Spleen (tissue), 11 donors: ENCODE measurements at regions not wholly inside any gene's neighbourhood (a gene's known extent, or its start where the extent isn't known, plus 50 kb on each side); places are given as distances from the start of the nearest gene placed in this dataset.

Source experiments
- DNase-seq: peaks from one replicate; pipeline ENCODE4 v3.0.0-alpha.2; 2020
- H3K27ac ChIP-seq, 8 donors: fragments of 200-600 bp; sonication (generic) in 7 of 8; 1 replicate in 4 of 8; 2 replicates in 4 of 8; pipeline versions ENCODE4 v1.5.0 to v1.8.0; 2016 to 2021; ENCODE audit warnings: inconsistent platforms in 4 of 8, mild to moderate bottlenecking in 4 of 8, moderate library complexity in 1 of 8
- H3K27me3 ChIP-seq, 7 donors: fragments of 200-600 bp; sonication (generic) in 6 of 7; replicated peaks in 1 of 7; 1 replicate in 4 of 7; 2 replicates in 3 of 7; pipeline versions ENCODE4 v1.5.0 to v1.8.0; 2016 to 2021; ENCODE audit warnings: inconsistent platforms in 3 of 7, mild to moderate bottlenecking in 1 of 7
- H3K36me3 ChIP-seq, 6 donors: fragments of 200-600 bp; sonication (generic) in 5 of 6; 1 replicate in 4 of 6; 2 replicates in 2 of 6; pipeline versions ENCODE4 v1.5.0 to v1.8.0; 2016 to 2021; ENCODE audit warnings: inconsistent platforms in 2 of 6
- H3K4me1 ChIP-seq, 6 donors: fragments of 200-600 bp; sonication (generic) in 5 of 6; 1 replicate in 3 of 6; 2 replicates in 3 of 6; pipeline versions ENCODE4 v1.5.0 to v1.8.0; 2016 to 2021; ENCODE audit warnings: inconsistent platforms in 3 of 6
- H3K4me3 ChIP-seq, 8 donors: fragments of 200-600 bp; sonication (generic) in 7 of 8; 1 replicate in 4 of 8; 2 replicates in 4 of 8; pipeline versions ENCODE4 v1.5.0 to v1.8.0; 2016 to 2021; ENCODE audit warnings: inconsistent platforms in 4 of 8, mild to moderate bottlenecking in 4 of 8, moderate library complexity in 2 of 8
- H3K9me3 ChIP-seq, 8 donors: fragments of 200-600 bp; sonication (generic) in 7 of 8; 1 replicate in 4 of 8; 2 replicates in 4 of 8; pipeline versions ENCODE4 v1.5.0 to v1.8.0; 2016 to 2021; ENCODE audit warnings: inconsistent platforms in 4 of 8
- CTCF ChIP-seq, 11 experiments: fragments of 200-600 bp in 7 of 11; fragments of 450-650 bp in 4 of 11; sonication (generic) in 4 of 11; IDR thresholded peaks in 8 of 11; conservative IDR thresholded peaks in 3 of 11; 1 replicate in 7 of 11; 2 replicates in 4 of 11; pipeline versions ENCODE4 v1.4.0 to v1.8.0; 2016 to 2021; ENCODE audit warnings: antibody characterized with exemption in 11 of 11, inconsistent platforms in 4 of 11, mild to moderate bottlenecking in 1 of 11
- POLR2A ChIP-seq, 3 donors: fragments of 450-650 bp; IDR thresholded peaks; one replicate each; pipeline ENCODE4 v1.5.1; 2017; ENCODE audit warnings: antibody characterized with exemption in 3 of 3, mild to moderate bottlenecking in 1 of 3
- POLR2AphosphoS5 ChIP-seq, 3 donors: sonication (generic); formaldehyde crosslinking; IDR thresholded peaks; one replicate each; pipeline ENCODE4 v1.5.1; 2017; ENCODE audit warnings: antibody characterized with exemption in 3 of 3
- WGBS, 5 donors: extraction: QIAGEN DNeasy Blood & Tissue Kit in 3 of 5; methylation state at CpG; one replicate each; pipeline versions ENCODE4 v1.1.5 to v1.1.7; 2013 to 2018; 5-methylcytosine and 5-hydroxymethylcytosine counted together
- intact Hi-C: fragments of 100-400 bp; cut with DNase I; formaldehyde crosslinking; loops from one replicate; pipeline ENCODE4 v1.15.0; 2023; ENCODE audit warnings: low total_unique reads
- donor health status: healthy with polysubstance abuse.
- donor health status: DM: no; HTN: no; CAD: no; lungs with moderate emphysema.
- donor health status: DM: no; HTN: no; CAD: no.
- donor health status: Bipolar disorder and iron deficiency.
- donor health status: healthy.
- donor health status: DM: no; HTN: no; CAD: no.
- donor health status: DM: yes; HTN: yes; CAD: no.

DNA sequence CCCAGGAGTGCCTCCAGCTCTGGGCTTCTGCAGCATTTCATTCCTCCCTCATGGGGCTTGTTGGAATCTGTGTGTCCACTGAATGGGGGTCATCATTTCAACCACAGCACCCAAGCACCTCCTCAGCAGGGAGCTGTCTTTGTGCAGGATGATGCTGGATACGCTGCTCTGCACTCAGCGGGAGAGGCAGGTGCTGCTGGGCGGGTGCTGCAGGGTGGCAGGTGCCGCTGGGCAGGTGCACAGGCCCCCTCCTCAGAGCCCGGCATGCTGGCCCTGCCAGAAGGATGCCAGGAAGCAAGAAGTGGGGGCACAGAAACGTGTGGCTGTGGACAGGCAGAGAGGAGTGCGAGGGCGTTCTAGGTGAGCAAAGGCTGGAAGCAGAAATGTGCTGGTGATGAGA, 121.8 kb upstream of the VSTM2B start:
- Histone ChIP-seq H3K4me3 (no peak overlapping the region), H3K27me3 (peaks cover 0 to 12% (median 0%) of the 10 kb centered on the region in 7 donors), H3K4me1 (peaks cover 0 to 8% (median 0%) of the 10 kb centered on the region in 6 donors), H3K27ac (no peak overlapping the region), H3K36me3 (no peaks in the 10 kb centered on the region), H3K9me3 (no peaks in the 10 kb centered on the region)
- no peak for DNase-seq
- 77 to 85% (median 82%) methylated on average over 7 to 8 of the region's 8 CpGs for WGBS, 5 donors
- TF ChIP-seq CTCF (IDR thresholded peaks at IDR 0.05 in 8 of 11, conservative IDR thresholded peaks at IDR 0.05 in 3 of 11): no peak
- no peak for TF ChIP-seq POLR2AphosphoS5 (IDR thresholded peaks at IDR 0.05)
- no peak for TF ChIP-seq POLR2A (IDR thresholded peaks at IDR 0.05)
- intact Hi-C loops: no loop called here

DNA sequence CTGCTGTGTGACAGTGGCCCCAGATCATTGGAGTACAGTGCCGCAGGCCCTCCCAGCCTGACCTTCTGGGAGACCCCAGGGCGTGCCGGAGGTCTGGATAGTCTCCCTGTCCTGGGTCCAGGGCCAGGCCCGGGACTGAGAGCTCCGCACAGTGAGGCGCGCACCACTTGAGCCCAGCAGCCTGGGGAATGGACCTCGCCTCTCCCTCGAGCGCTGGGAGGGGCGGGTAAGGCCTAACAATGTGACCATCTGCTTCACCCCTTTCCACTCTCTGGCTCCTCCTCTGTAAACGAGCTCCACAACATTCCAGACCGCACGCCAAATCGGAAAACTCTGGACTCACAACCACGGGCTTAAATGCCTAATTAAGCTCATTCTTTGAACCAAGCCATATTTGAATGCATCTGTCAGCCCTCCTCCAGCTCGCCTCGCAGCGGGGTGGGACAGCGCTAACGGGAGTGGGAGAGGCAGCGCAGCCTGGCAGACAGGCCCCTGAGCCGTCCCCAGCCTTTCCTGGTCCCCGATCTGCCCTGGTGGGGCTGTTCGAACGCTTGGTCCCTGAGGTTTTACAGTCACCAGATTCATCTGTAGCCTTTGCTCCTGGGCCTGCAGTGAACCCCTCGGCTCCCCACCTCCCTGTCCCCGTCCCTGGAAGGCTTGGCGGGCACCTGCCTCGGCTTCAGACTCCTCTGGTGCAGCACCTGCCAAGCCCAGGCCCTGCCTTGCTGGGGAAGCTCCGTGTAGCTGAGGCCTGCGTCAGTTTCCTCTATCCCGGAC, 120.7 kb upstream of the VSTM2B start:
- DNase-seq: no peak
- Histone ChIP-seq H3K4me3 (no peak overlapping the region), H3K4me1 (peaks cover 0 to 8% (median 0%) of the 10 kb centered on the region in 6 donors), H3K27me3 (peaks cover 0 to 17% (median 0%) of the 10 kb centered on the region in 7 donors), H3K9me3 (no peaks in the 10 kb centered on the region), H3K27ac (no peak overlapping the region), H3K36me3 (no peaks in the 10 kb centered on the region)
- intact Hi-C loops: no loop called here
- TF ChIP-seq POLR2A (IDR thresholded peaks at IDR 0.05): no peak
- TF ChIP-seq CTCF (IDR thresholded peaks at IDR 0.05 in 8 of 11, conservative IDR thresholded peaks at IDR 0.05 in 3 of 11): no peak
- no peak for TF ChIP-seq POLR2AphosphoS5 (IDR thresholded peaks at IDR 0.05)
- 15 to 25% (median 21%) methylated on average over 21 to 33 of the region's 33 CpGs for WGBS, 5 donors

GRCh38 chr19:29405728-29405995, 120.1 kb upstream of the VSTM2B start:
- H3K4me3 ChIP-seq: no peak overlapping the region
- TF ChIP-seq CTCF (IDR thresholded peaks at IDR 0.05 in 8 of 11, conservative IDR thresholded peaks at IDR 0.05 in 3 of 11): no peak
- no peak for TF ChIP-seq POLR2AphosphoS5 (IDR thresholded peaks at IDR 0.05)
- no peak for TF ChIP-seq POLR2A (IDR thresholded peaks at IDR 0.05)
- peaks cover 0 to 17% (median 0%) of the 10 kb centered on the region in 7 donors for H3K27me3 ChIP-seq
- WGBS, 5 donors: 74 to 82% (median 78%) methylated on average over 11 of the region's 11 CpGs
- H3K36me3 ChIP-seq: no peaks in the 10 kb centered on the region
- no peaks in the 10 kb centered on the region for H3K9me3 ChIP-seq
- peaks cover 0 to 8% (median 0%) of the 10 kb centered on the region in 6 donors for H3K4me1 ChIP-seq
- intact Hi-C loops: no loop called here
- no peak for DNase-seq
- no peak overlapping the region for H3K27ac ChIP-seq

DNA sequence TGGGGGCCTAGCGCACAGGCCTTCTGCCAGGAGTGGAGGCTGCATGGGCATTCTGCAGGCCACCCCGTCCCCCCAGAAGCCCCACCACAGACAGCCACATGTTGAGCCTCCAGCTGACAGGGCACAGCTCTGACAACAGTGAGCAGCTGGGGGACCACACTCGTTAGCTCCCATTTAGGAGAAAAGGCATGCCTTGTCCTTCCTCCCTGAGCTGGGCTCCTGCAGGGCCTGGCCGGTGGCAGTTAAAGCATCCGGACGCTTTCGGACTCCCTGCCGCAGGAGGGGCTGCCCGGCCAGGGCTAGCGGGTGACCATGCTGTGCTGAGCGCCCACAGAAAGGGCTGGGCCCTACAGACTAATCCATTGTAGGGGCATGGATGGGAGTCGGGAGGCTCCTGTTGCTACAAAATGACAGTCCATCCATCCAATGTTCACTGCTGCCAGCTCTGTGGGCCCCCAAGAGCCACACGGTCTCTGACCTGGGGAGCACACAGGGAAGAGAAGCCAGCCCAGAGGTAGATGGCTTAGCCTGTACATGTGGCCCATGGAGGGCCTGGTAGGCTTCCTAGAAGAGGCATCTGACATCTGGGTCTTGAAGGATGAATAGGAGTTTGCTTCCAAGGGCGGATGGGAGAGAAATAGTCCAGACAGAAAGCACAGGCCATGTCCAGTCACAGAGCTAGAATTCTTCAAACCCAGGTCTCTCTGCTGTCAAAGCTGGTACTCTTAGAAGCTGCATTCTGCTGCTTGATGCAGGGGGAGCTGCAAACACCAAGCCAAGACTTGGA, 116.5 kb upstream of the VSTM2B start:
- WGBS, 5 donors: 78 to 87% (median 86%) methylated on average over 14 of the region's 14 CpGs
- no peak for TF ChIP-seq CTCF (IDR thresholded peaks at IDR 0.05 in 8 of 11, conservative IDR thresholded peaks at IDR 0.05 in 3 of 11)
- no peak for TF ChIP-seq POLR2A (IDR thresholded peaks at IDR 0.05)
- TF ChIP-seq POLR2AphosphoS5 (IDR thresholded peaks at IDR 0.05): no peak
- no peaks in the 10 kb centered on the region for H3K9me3 ChIP-seq
- no peak for DNase-seq
- intact Hi-C loops: no loop called here
- H3K4me1 ChIP-seq: no peaks in the 10 kb centered on the region
- no peaks in the 10 kb centered on the region for H3K36me3 ChIP-seq
- H3K4me3 ChIP-seq: no peak overlapping the region
- H3K27ac ChIP-seq: no peak overlapping the region
- peaks cover 0 to 17% (median 0%) of the 10 kb centered on the region in 7 donors for H3K27me3 ChIP-seq
